ENCODE measurements at regions not wholly inside any gene's neighbourhood (a gene's known extent, or its start where the extent isn't known, plus 50 kb on each side); places are given as distances from the start of the nearest gene placed in this dataset.

DNA sequence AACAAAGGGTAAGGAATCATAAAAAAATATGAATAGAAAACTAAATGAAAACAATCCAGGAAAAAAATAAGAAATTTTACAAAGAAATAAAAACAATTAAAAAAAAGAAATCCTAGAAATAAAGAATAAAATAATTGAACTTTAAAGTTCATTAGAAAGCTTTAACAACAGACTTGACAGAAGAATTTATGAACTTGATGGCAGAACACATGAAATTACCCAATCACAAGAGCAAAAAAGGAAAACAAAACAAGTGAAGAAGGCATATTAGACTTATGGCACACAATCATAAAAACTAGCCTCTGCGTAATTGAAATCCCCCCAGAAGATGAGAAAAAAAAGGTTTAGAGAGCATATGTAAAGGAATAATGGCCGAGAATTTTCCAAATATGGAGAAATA lies 802.5 kb upstream of the B3GALT2 start:
- no peaks in the 10 kb centered on the region for H3K27me3 Mint-ChIP-seq (ENCODE audit: low read depth)
- DNase-seq (ENCODE audit: low spot score), result no peak
- H3K27ac Mint-ChIP-seq, result no peak overlapping the region
- H3K9me3 Mint-ChIP-seq, result peaks cover 39% of the 10 kb centered on the region
- no peak overlapping the region for H3K4me3 Mint-ChIP-seq
- H3K36me3 Mint-ChIP-seq (ENCODE audit: low read depth), result no peaks in the 10 kb centered on the region
- no peaks in the 10 kb centered on the region for H3K4me1 Mint-ChIP-seq (ENCODE audit: low read depth)

DNA sequence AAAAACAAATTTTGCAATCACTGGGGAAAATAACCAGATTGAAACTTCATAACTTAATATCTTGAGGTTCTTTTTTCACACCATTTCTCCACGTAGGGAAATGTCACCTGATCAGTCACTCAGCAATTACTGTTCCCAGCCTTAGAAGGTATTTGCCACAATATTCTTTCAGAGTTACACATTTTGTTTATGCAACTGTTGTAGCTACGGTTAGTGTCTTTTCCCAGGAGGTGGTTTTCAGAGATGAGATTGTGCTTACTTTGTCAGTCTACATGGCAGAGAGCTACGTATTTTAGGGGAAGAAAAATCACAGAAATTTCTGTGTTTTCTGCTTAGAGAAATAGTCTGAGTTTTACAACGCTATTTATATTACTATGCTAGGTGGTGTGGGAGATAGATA lies 792.8 kb upstream of the B3GALT2 start:
- H3K4me3 Mint-ChIP-seq, result no peak overlapping the region
- no peaks in the 10 kb centered on the region for H3K4me1 Mint-ChIP-seq (ENCODE audit: low read depth)
- H3K27me3 Mint-ChIP-seq (ENCODE audit: low read depth), result no peaks in the 10 kb centered on the region
- H3K36me3 Mint-ChIP-seq (ENCODE audit: low read depth), result no peaks in the 10 kb centered on the region
- no peaks in the 10 kb centered on the region for H3K9me3 Mint-ChIP-seq
- no peak overlapping the region for H3K27ac Mint-ChIP-seq
- DNase-seq (ENCODE audit: low spot score), result no peak

DNA sequence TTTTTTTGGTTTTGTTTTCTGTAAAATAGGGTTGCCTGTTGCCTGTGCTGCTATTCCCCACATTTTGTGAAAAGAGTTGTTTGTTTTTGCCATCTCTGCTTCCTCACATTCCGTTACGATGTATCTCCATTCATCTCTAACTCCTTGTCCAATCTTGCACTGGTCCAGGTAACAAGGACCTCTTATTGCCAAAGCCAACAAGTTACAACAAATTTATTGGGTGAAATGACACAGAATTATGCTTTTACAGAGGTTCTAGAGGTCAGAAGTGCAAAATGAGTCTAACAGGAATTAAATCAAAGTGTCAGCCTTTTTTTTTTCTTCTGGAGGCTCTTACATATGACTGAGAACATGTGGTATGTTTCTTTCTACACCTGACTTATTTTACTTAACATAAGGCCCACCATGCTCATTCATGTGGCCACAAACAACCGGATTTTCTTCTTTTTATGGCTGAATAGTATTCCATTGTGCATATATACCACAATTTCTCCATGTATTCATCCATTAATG lies 787.9 kb upstream of the B3GALT2 start:
- Mint-ChIP-seq H3K4me3 (no peak overlapping the region), H3K27ac (no peak overlapping the region), H3K27me3 (ENCODE audit: low read depth) (no peaks in the 10 kb centered on the region), H3K4me1 (ENCODE audit: low read depth) (no peaks in the 10 kb centered on the region), H3K9me3 (no peaks in the 10 kb centered on the region), H3K36me3 (ENCODE audit: low read depth) (no peaks in the 10 kb centered on the region)
- no peak for DNase-seq (ENCODE audit: low spot score)

DNA sequence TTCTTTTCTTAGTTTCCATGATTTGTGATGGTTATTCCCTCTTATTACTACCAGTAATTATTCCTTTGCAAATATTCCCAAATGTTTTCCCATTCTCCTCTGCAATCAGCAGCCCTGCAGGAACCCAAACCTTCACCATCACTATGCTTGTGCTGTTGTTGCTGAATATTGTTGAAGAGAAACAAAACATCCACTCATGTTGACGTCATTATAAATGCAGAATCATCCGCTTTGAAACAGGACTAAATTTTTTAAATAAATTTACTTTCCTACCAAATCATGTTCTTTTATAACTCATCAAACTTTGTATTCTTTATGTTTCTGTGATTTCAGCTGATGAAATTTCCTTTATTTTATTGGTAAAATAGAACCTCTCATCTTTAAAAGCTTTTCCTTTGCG lies 787.0 kb upstream of the B3GALT2 start:
- Mint-ChIP-seq H3K9me3 (no peaks in the 10 kb centered on the region), H3K4me3 (no peak overlapping the region), H3K4me1 (ENCODE audit: low read depth) (no peaks in the 10 kb centered on the region), H3K27me3 (ENCODE audit: low read depth) (no peaks in the 10 kb centered on the region), H3K36me3 (ENCODE audit: low read depth) (no peaks in the 10 kb centered on the region), H3K27ac (no peak overlapping the region)
- no peak for DNase-seq (ENCODE audit: low spot score)

DNA sequence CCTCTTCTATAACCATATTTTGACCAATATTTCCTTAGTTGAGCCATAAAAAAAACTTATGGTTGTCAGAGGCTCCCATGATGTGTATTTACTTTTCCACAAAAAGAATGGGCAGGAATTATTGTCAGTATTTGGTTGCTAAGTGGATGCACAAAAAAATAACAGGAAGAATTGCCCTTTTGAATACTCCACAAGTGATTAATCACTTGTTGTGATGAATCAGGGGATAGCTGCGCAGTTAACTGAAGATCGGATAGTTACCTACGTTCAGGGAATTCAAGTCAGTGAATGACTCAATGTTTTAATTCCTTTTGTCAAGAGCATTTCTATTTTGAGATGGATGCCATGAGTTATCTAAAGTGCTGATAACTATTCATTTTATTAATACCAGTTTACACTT lies 785.2 kb upstream of the B3GALT2 start:
- Mint-ChIP-seq H3K4me3 (no peak overlapping the region), H3K27ac (no peak overlapping the region), H3K9me3 (no peaks in the 10 kb centered on the region), H3K4me1 (ENCODE audit: low read depth) (no peaks in the 10 kb centered on the region), H3K27me3 (ENCODE audit: low read depth) (no peaks in the 10 kb centered on the region), H3K36me3 (ENCODE audit: low read depth) (no peaks in the 10 kb centered on the region)
- DNase-seq (ENCODE audit: low spot score), result no peak

DNA sequence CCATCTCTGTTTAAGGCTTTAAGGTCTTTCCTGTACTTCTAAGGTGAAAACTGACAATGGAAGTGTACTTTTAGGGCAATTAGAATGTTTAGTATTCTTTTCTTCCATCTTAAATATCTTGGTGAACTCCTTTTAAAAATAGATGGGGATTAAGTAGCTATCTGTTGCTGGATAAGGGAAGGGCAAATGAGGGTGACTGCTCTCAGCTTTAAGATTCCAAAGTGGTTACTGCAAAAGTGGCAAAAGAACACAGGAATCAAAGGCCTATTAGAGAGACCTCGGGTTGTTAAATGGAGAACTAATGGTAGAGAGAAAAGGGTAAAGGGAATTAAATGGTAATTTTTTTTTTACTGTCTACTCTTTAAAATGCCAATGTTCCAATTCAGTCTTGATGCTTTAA lies 774.1 kb upstream of the B3GALT2 start:
- DNase-seq (ENCODE audit: low spot score), result no peak
- H3K27me3 Mint-ChIP-seq (ENCODE audit: low read depth), result no peaks in the 10 kb centered on the region
- no peak overlapping the region for H3K4me3 Mint-ChIP-seq

DNA sequence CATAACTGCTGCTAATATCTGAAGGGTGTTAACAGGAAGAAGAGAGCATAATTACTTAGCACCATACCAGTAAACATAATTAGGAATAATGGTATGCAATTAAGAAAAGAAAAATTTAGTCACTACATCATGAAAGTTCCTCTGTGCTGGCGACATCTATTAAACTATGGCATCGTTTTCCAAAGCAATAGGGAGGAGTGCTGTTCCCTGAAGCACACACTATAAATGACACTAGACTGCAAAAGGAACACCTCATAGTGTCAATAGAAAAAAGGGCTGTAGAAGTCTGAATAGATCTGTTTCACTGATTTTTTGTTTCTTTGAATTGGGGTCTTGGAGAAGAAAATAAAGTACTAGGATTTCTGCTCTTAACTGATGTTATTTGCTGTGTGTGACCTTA lies 773.6 kb upstream of the B3GALT2 start:
- no peaks in the 10 kb centered on the region for H3K36me3 Mint-ChIP-seq (ENCODE audit: low read depth)
- H3K9me3 Mint-ChIP-seq, result peaks cover 8% of the 10 kb centered on the region
- H3K27me3 Mint-ChIP-seq (ENCODE audit: low read depth), result no peaks in the 10 kb centered on the region
- H3K4me3 Mint-ChIP-seq, result no peak overlapping the region
- H3K27ac Mint-ChIP-seq, result no peak overlapping the region
- DNase-seq (ENCODE audit: low spot score), result no peak
- no peaks in the 10 kb centered on the region for H3K4me1 Mint-ChIP-seq (ENCODE audit: low read depth)

More for the DNA sequence above, 774.1 kb upstream of the B3GALT2 start:
- no peaks in the 10 kb centered on the region for H3K4me1 Mint-ChIP-seq (ENCODE audit: low read depth)
- H3K9me3 Mint-ChIP-seq, result peaks cover 8% of the 10 kb centered on the region
- H3K27ac Mint-ChIP-seq, result no peak overlapping the region
- no peaks in the 10 kb centered on the region for H3K36me3 Mint-ChIP-seq (ENCODE audit: low read depth)

DNA sequence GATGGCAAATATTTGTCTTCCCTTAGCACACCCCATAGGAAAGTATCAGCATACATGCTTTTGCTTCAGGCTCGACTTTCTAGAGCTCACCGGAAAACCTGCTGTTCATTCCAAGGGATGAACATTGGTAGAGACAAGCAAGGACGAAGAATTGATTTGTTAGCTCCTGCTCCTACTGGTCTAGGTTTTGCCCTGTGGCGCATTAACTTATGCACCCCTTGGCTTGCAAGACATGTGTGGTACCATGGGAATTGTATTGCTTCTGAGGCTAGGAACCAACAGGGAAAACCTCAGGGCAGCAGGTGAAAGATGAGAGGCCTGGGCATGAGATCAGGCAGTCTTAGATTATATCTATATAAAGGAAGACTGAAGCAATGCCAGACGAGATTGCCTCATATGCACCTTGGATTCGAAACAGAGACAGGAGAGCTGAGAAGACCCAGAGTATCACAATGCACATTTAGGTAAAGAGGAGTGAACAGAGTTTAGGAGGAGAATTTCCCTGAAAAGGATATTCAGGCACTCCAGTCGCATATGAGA lies 771.2 kb upstream of the B3GALT2 start:
- no peak for DNase-seq (ENCODE audit: low spot score)
- no peaks in the 10 kb centered on the region for H3K36me3 Mint-ChIP-seq (ENCODE audit: low read depth)
- no peaks in the 10 kb centered on the region for H3K27me3 Mint-ChIP-seq (ENCODE audit: low read depth)
- H3K4me3 Mint-ChIP-seq, result no peak overlapping the region
- peaks cover 8% of the 10 kb centered on the region for H3K9me3 Mint-ChIP-seq
- no peak overlapping the region for H3K27ac Mint-ChIP-seq
- no peaks in the 10 kb centered on the region for H3K4me1 Mint-ChIP-seq (ENCODE audit: low read depth)

DNA sequence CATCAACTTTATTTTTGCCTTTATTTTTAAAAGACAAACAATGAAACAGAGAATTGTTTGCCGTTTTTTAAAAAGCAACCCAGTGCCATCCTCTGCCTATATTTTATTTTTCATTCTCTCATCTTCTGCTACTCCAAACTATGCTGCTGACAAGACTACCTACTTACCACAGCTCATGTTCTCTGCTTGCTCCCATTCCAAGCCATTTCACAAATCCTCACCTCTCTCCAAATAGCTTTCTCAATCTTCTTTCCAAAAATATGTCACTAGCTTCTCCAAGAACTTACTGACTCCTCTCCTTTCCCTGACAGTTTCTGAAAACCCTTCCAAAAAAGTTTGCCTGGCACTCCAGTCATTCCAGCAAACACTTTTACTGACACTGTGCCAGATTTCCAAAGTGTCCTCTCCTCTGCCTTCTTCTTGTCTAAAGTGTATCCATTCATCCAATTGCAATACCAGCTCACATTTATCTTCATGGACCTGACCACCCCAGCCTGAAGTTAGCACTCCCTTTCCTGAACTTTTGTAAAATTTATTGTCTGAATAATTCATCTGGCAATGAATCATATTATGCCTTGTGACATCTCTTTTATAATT lies 766.5 kb upstream of the B3GALT2 start:
- no peaks in the 10 kb centered on the region for H3K36me3 Mint-ChIP-seq (ENCODE audit: low read depth)
- no peaks in the 10 kb centered on the region for H3K4me1 Mint-ChIP-seq (ENCODE audit: low read depth)
- H3K27me3 Mint-ChIP-seq (ENCODE audit: low read depth), result no peaks in the 10 kb centered on the region
- peaks cover 5% of the 10 kb centered on the region for H3K9me3 Mint-ChIP-seq
- H3K27ac Mint-ChIP-seq, result no peak overlapping the region
- H3K4me3 Mint-ChIP-seq, result no peak overlapping the region
- DNase-seq (ENCODE audit: low spot score), result no peak

DNA sequence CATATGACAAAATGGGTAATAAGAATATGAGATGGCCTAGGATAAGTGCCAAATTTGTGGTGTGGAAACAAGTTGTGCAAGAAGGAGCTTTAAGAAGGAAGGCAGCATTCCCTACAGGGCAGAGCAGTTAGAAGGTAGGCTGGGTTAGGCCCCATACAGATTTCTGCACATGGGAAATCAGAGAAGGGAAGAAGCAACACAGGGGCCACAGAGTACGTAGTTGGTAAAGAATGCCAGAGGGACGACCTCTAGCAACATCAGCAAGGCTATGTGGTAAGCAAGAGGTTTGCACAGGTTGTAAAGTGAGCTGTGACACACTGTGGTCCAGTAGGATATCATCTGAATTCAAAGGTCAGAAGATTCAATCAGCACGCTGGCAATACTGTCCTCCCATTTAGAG lies 765.6 kb upstream of the B3GALT2 start:
- H3K27me3 Mint-ChIP-seq (ENCODE audit: low read depth), result no peaks in the 10 kb centered on the region
- no peaks in the 10 kb centered on the region for H3K36me3 Mint-ChIP-seq (ENCODE audit: low read depth)
- H3K27ac Mint-ChIP-seq, result no peak overlapping the region
- no peaks in the 10 kb centered on the region for H3K4me1 Mint-ChIP-seq (ENCODE audit: low read depth)
- H3K4me3 Mint-ChIP-seq, result no peak overlapping the region
- H3K9me3 Mint-ChIP-seq, result peaks cover 3% of the 10 kb centered on the region
- DNase-seq (ENCODE audit: low spot score), result no peak

DNA sequence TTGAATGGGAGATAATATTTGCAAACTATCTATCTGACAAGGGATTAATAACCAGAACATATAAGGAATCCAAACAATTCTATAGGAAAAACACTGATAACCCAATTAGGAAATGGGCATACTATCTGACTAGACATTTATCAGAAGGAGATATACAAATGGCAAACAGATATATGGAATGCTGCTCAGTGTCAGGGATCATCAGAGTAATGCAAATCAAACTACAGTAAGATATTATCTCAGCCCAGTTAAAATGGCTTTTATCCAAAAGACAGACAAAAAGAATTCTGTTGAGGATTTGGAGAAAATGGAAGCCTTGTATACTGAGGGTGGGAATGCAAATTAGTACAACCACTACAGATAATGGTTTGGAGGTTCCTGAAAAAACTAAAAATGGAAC lies 758.0 kb upstream of the B3GALT2 start:
- no peak overlapping the region for H3K27ac Mint-ChIP-seq

DNA sequence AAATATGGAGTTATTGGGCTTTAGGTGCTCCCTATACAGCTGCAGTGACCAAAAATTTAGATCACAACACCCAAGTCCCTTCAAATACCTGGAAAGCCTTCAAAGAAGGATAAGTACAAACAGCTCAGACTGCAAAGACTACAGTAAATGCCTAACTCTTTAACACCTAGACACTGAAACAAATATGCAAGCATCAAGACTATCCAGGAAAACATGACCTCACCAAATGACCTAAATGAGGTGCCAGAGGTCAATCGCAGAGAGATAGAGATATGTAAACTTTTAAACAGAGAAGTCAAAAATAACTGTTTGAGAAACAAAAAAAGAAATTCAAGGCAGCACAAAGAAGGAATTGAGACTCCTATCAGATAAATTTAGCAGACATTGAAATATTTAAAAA lies 753.8 kb upstream of the B3GALT2 start:
- Mint-ChIP-seq H3K27ac (no peak overlapping the region), H3K27me3 (ENCODE audit: low read depth) (no peaks in the 10 kb centered on the region), H3K36me3 (ENCODE audit: low read depth) (no peaks in the 10 kb centered on the region), H3K9me3 (no peaks in the 10 kb centered on the region), H3K4me1 (ENCODE audit: low read depth) (no peaks in the 10 kb centered on the region), H3K4me3 (no peak overlapping the region)
- no peak for DNase-seq (ENCODE audit: low spot score)

More for the DNA sequence above, 758.0 kb upstream of the B3GALT2 start:
- Mint-ChIP-seq H3K4me3 (no peak overlapping the region), H3K4me1 (ENCODE audit: low read depth) (no peaks in the 10 kb centered on the region), H3K9me3 (peaks cover 4% of the 10 kb centered on the region), H3K36me3 (ENCODE audit: low read depth) (no peaks in the 10 kb centered on the region), H3K27me3 (ENCODE audit: low read depth) (no peaks in the 10 kb centered on the region)
- DNase-seq (ENCODE audit: low spot score), result no peak

DNA sequence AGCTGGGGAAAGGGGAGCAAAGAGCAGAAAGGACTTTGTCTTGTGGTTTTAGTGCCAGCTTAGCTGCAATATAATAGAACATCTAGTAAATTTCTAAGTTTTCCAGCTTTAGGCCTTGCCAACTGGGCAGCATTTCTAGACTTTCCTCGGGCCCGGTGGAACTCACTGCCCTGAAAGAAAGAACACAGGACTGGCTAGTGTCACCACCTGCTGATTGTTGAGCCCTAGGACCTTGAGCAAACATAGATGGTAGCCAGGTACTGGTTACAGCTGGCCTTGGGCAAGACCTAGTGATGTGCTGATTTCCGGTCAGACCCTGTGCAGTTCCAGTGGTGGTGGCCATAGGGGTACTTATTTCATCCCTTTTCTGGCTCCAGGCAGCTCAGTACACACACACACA lies 753.2 kb upstream of the B3GALT2 start:
- Mint-ChIP-seq H3K36me3 (ENCODE audit: low read depth) (no peaks in the 10 kb centered on the region), H3K27me3 (ENCODE audit: low read depth) (no peaks in the 10 kb centered on the region), H3K4me3 (no peak overlapping the region), H3K4me1 (ENCODE audit: low read depth) (no peaks in the 10 kb centered on the region), H3K27ac (no peak overlapping the region), H3K9me3 (no peaks in the 10 kb centered on the region)
- no peak for DNase-seq (ENCODE audit: low spot score)

DNA sequence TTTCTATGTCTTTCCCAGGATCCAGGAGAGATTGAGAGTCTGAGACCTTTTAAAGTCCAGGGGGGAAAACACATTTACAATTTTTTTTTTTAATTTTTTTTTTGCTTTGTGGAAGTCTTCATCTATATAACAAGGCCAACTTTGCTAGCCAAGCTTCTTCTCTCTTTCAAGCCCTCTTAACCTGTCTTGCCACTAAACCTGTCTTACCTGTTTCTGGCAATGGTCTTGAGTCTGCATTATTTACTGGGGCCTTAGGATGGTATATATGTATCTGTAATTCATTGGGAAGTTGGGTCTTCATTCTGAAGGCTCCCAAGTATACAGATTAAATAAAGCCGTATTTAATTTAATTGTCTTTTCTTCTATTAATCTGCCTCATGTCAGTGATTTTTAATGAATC lies 750.9 kb upstream of the B3GALT2 start:
- Mint-ChIP-seq H3K36me3 (ENCODE audit: low read depth) (no peaks in the 10 kb centered on the region), H3K9me3 (no peaks in the 10 kb centered on the region), H3K4me3 (no peak overlapping the region), H3K27me3 (ENCODE audit: low read depth) (no peaks in the 10 kb centered on the region), H3K4me1 (ENCODE audit: low read depth) (no peaks in the 10 kb centered on the region), H3K27ac (no peak overlapping the region)
- DNase-seq (ENCODE audit: low spot score), result no peak

DNA sequence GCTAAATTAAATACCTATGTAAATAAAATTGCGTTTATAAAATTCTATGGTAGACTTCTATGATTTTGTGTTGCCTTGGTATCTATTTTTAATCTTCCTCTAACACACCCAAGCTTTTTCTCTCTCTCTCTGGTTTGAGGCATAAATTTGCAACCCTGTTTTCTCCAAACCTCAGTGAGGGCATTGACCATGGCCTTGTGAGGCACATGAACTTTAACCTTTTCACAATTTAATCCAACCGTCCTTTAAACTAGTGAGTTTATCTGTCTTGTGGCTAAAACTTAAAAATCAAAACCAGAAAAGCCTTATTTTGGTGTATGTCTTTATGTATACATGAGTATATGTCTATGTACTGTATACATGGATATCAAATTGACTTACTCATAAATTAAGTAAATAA lies 746.6 kb upstream of the B3GALT2 start:
- no peak for DNase-seq (ENCODE audit: low spot score)
- Mint-ChIP-seq H3K36me3 (ENCODE audit: low read depth) (no peaks in the 10 kb centered on the region), H3K4me1 (ENCODE audit: low read depth) (no peaks in the 10 kb centered on the region), H3K9me3 (peaks cover 3% of the 10 kb centered on the region), H3K27ac (no peak overlapping the region), H3K4me3 (no peak overlapping the region), H3K27me3 (ENCODE audit: low read depth) (no peaks in the 10 kb centered on the region)
